ENCODE measurements at regions not wholly inside any gene's neighbourhood (a gene's known extent, or its start where the extent isn't known, plus 50 kb on each side); places are given as distances from the start of the nearest gene placed in this dataset.

DNA sequence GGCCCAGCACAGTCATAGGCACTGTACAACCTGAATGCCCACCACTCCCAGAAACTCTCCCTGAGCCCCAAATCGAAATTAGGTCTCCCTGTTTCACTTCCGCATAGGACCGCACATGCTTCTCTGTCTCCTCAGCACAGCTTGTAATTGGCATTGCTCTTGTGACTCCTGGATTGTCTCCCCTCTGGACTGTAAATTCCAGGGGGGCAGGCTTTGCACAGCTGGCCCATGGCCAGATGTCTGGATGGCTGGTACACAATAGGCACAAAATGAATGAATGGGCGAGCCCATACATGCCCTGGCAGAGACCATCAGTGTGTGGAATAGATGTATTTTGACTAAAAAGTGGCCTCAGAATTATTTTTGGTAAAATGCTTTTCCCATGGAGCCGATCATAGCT lies 63.3 kb upstream of the PHF21B start:
- TF ChIP-seq, protein P1, sequence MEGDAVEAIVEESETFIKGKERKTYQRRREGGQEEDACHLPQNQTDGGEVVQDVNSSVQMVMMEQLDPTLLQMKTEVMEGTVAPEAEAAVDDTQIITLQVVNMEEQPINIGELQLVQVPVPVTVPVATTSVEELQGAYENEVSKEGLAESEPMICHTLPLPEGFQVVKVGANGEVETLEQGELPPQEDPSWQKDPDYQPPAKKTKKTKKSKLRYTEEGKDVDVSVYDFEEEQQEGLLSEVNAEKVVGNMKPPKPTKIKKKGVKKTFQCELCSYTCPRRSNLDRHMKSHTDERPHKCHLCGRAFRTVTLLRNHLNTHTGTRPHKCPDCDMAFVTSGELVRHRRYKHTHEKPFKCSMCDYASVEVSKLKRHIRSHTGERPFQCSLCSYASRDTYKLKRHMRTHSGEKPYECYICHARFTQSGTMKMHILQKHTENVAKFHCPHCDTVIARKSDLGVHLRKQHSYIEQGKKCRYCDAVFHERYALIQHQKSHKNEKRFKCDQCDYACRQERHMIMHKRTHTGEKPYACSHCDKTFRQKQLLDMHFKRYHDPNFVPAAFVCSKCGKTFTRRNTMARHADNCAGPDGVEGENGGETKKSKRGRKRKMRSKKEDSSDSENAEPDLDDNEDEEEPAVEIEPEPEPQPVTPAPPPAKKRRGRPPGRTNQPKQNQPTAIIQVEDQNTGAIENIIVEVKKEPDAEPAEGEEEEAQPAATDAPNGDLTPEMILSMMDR (IDR thresholded peaks at IDR 0.05): no peak
- no peak for TF ChIP-seq POLR2A (IDR thresholded peaks at IDR 0.05)
